Breast epithelium (tissue), 3 donors: ENCODE measurements at regions not wholly inside any gene's neighbourhood (a gene's known extent, or its start where the extent isn't known, plus 50 kb on each side); places are given as distances from the start of the nearest gene placed in this dataset.

Experiments used
- CTCF ChIP-seq, 3 donors: fragments of 450-650 bp; IDR thresholded peaks; one replicate each; pipeline ENCODE4 v1.5.1; 2016 to 2017; ENCODE audit warnings: antibody characterized with exemption in 3 of 3, mild to moderate bottlenecking in 3 of 3, moderate library complexity in 3 of 3
- POLR2A ChIP-seq: fragments of 450-650 bp; IDR thresholded peaks from one replicate; pipeline ENCODE4 v1.6.1; 2016; ENCODE audit warnings: antibody characterized with exemption, mild to moderate bottlenecking, moderate library complexity

- TF ChIP-seq POLR2A (no peak), CTCF (IDR thresholded peaks at IDR 0.05) (no peak)
Measured at GRCh38 chr3:82791241-82791640, 1029.8 kb upstream of the GBE1 start.
